HEK293T (cell line): ENCODE measurements at regions not wholly inside any gene's neighbourhood (a gene's known extent, or its start where the extent isn't known, plus 50 kb on each side); places are given as distances from the start of the nearest gene placed in this dataset.
"Not testable (repeated sequence)": the region's sequence is repeated elsewhere in the genome, so short reads cannot be mapped to it uniquely, and the experiment has no call there.

Experiments
- CTCF ChIA-PET: fragments of 350-600 bp; formaldehyde crosslinking; extraction: SDS; loops from one replicate; lab custom pipeline; 2021; ENCODE audit warnings: antibody characterized with exemption, inconsistent platforms; lab: Yijun Ruan, JAX
- POLR2A ChIA-PET: fragments of 350-600 bp; formaldehyde crosslinking; extraction: SDS; loops from one replicate; lab custom pipeline; 2020; ENCODE audit warnings: antibody characterized with exemption, inconsistent platforms; lab: Yijun Ruan, JAX
- DNase-seq: peaks from one replicate; pipeline ENCODE4 v3.0.0; 2012; ENCODE audit warnings: mixed read lengths; ENCODE audit errors: extremely low spot score
- BHLHE40 ChIP-seq: fragments of 450-650 bp; IDR thresholded peaks from 2 replicates; pipeline ENCODE4 v1.6.1; 2016; ENCODE audit warnings: mild to moderate bottlenecking, moderate library complexity, borderline replicate concordance
- CTBP1 ChIP-seq: fragments of 450-650 bp; IDR thresholded peaks from 2 replicates; pipeline ENCODE4 v1.6.1; 2016; ENCODE audit warnings: borderline replicate concordance
- ELF4 ChIP-seq: fragments of 450-650 bp; IDR thresholded peaks from 2 replicates; pipeline ENCODE4 v1.6.1; 2017; ENCODE audit warnings: antibody characterized with exemption
- FOXK2 ChIP-seq: fragments of 450-650 bp; IDR thresholded peaks from 2 replicates; pipeline ENCODE4 v1.6.1; 2016; ENCODE audit warnings: mild to moderate bottlenecking
- FOXM1 ChIP-seq: fragments of 450-650 bp; IDR thresholded peaks from 2 replicates; pipeline ENCODE4 v1.6.1; 2017; ENCODE audit warnings: mild to moderate bottlenecking, borderline replicate concordance
- HDGF ChIP-seq: fragments of 450-650 bp; IDR thresholded peaks from 2 replicates; pipeline ENCODE4 v1.6.1; 2017; ENCODE audit warnings: antibody characterized with exemption, borderline replicate concordance
- LEF1 ChIP-seq: fragments of 450-650 bp; IDR thresholded peaks from 2 replicates; pipeline ENCODE4 v1.6.1; 2017; ENCODE audit warnings: mild to moderate bottlenecking, borderline replicate concordance
- PKNOX1 ChIP-seq: fragments of 450-650 bp; IDR thresholded peaks from 2 replicates; pipeline ENCODE4 v1.6.1; 2016
- SP1 ChIP-seq: fragments of 450-650 bp; IDR thresholded peaks from 2 replicates; pipeline ENCODE4 v1.6.1; 2017
- SUZ12 ChIP-seq: fragments of 450-650 bp; IDR thresholded peaks from 2 replicates; pipeline ENCODE4 v1.6.1; 2016; ENCODE audit warnings: mild to moderate bottlenecking
- TARDBP ChIP-seq: fragments of 450-650 bp; IDR thresholded peaks from 2 replicates; pipeline ENCODE4 v1.6.1; 2016
- ZNF384 ChIP-seq: fragments of 450-650 bp; IDR thresholded peaks from 2 replicates; pipeline ENCODE4 v1.6.1; 2016

GRCh38 chr14:105626111-105626510 is 99.7 kb downstream of the TMEM121 start:
- POLR2A ChIA-PET, CTCF ChIA-PET, DNase-seq: not testable (repeated sequence)

- POLR2A ChIA-PET, DNase-seq, CTCF ChIA-PET: not testable (repeated sequence)
Observed at GRCh38 chr14:105626651-105627050, 100.3 kb downstream of the TMEM121 start.

DNA sequence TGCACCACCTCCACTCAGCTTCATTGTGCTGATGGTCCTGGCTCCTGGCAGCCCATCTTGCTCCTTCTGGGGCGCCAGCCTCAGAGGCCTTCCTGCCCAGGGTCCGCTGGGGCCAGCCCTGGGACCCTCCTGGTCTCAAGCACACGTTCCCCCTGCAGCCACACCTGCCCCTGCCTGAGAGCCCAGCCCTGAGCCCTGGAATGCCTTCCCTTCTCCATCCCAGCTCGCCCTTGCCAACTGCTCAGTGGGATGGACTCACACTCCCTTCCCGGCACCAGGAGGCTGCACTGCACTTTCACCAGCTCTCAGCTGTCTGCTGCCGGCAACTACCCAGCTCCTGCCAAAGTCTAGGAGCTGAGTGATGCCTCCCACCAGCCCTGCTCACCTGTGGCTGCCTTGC is 100.9 kb downstream of the TMEM121 start:
- CTCF ChIA-PET, DNase-seq, POLR2A ChIA-PET: not testable (repeated sequence)

GRCh38 chr14:105627701-105628100 is 101.3 kb downstream of the TMEM121 start:
- CTCF ChIA-PET = no interaction called here
- POLR2A ChIA-PET = no interaction called here
- DNase-seq = no peak
- TF ChIP-seq SP1 (no peak), PKNOX1 (no peak), FOXM1 (no peak), SUZ12 (no peak), ZNF384 (no peak), FOXK2 (no peak), HDGF (no peak), TARDBP (no peak), LEF1 (no peak), BHLHE40 (no peak), CTBP1 (no peak)

DNA sequence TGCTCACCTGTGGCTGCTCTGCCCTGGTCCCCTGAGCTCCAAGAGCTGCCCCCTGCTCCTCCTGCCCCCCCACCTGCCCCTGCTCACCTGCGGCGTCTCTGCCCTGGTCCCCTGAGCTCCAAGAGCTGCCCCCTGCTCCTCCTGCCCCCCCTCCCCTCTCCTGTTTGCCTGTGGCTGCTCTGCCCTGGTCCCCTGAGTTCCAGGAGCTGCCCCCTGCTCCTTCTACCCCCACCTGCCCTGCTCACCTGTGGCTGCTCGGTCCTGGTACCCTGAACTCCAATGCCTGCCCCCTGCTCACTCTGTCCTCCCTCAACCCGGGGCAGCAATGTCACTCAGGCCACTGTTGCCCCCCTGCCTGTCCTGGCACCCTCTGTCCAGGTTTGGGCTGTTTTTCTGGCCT is 101.7 kb downstream of the TMEM121 start:
- CTCF ChIA-PET, POLR2A ChIA-PET: not testable (repeated sequence)

DNA sequence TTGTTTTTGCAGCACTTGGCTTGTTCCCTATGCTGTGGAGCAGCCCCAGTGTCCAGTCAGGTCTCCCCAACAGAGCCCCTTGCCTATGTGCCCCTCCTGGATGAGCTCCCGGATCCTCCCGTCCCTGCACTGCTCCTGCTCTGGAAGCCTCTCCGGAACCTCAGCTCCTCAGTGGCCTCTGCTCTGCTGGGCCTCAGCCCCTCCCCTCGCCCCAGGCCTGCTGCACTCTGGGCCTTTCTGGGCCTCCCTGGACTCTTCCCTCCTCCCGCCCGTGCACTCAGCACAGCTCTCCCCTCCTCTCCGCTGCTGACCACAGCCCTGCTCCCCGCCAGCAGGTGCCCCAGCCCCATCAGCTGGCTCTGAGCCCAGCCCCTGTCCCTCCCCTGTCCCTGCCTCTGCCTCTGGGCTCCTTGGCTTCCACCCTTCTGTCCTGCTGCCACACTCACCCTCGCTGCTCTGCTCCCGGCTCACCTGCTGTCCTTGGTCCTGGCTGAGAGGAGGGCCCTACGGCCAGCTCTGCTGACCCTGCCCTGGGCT is 102.2 kb downstream of the TMEM121 start:
- POLR2A ChIA-PET, DNase-seq, CTCF ChIA-PET: not testable (repeated sequence)

More for the DNA sequence above, 101.7 kb downstream of the TMEM121 start:
- DNase-seq = not testable (repeated sequence)

DNA sequence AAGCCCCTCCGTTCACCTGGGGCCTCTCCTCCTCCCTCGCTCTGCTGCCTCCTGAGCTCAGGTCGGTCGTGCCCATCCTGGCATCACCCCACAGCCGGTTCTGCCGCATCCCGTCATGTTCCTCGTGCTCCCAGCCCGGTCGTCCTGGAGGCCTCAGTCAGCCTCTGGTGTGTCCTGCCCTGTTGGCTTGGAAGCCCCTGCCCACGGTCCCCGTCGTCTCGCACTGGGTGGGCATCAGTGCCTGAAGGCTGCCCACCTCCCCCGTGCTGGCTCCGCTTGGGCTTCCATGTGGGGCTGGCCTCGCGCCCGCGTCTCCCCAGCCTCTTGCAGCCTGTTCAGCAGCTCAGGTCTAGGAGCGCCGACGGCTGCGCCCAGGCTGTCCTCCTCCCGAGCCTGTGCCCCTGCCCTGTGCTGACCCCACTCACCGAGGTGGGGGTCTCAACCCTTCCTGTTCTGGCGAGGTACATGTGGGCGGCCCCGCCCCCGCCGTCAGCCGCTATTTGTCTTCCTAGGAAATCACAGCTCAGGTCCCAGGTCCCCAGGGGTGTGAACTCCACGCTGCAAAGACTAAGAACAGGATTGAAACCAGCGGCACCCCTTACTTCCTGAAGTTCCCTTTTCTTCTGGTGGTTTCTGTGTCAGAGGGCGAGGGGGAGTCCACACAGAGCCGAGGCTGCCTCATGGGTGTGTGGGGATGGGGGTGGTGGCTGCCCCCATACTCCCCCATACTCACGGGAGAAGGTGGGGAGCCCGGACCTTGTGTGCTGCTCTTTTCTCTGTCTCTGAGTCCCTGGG is 102.9 kb downstream of the TMEM121 start:
- DNase-seq, POLR2A ChIA-PET, CTCF ChIA-PET: not testable (repeated sequence)

- CTCF ChIA-PET = no interaction called here
- no peak for DNase-seq
- TF ChIP-seq ELF4 (no peak), ZNF384 (no peak), TARDBP (no peak), PKNOX1 (no peak)
- POLR2A ChIA-PET = no interaction called here
Observed at GRCh38 chr14:105629886-105630215, 103.5 kb downstream of the TMEM121 start.

DNA sequence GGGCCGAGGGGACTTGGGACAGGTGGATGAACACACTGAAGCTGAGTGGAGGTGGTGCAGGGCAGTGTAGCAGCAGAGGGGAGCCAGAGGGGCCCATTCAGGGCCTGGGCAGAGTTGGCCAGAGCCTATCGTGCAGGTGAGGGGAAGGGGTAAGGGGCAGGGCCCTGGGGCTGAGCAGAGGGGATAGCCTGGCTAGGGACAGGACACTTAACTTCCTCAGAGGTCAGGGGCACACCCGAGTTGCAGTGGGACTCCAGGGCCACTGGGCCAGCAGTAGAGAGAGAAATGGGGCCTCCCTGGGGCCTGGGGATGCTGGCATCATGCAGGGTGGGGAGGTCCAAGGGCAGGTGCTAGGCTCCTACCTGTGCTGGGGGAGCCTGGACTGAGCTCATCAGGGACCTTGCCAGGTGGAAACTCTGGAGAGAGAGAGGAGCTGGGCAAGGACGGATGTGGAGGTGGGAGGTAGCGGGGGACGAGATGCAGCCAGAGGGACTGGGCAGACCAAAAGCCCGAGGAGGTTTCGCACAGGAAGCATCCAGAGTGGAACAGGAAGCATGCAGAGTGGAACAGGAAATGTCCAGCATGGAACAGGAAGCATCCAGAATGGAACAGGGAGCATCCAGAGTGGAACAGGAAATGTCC is 104.0 kb downstream of the TMEM121 start:
- DNase-seq, CTCF ChIA-PET, POLR2A ChIA-PET: not testable (repeated sequence)

DNA sequence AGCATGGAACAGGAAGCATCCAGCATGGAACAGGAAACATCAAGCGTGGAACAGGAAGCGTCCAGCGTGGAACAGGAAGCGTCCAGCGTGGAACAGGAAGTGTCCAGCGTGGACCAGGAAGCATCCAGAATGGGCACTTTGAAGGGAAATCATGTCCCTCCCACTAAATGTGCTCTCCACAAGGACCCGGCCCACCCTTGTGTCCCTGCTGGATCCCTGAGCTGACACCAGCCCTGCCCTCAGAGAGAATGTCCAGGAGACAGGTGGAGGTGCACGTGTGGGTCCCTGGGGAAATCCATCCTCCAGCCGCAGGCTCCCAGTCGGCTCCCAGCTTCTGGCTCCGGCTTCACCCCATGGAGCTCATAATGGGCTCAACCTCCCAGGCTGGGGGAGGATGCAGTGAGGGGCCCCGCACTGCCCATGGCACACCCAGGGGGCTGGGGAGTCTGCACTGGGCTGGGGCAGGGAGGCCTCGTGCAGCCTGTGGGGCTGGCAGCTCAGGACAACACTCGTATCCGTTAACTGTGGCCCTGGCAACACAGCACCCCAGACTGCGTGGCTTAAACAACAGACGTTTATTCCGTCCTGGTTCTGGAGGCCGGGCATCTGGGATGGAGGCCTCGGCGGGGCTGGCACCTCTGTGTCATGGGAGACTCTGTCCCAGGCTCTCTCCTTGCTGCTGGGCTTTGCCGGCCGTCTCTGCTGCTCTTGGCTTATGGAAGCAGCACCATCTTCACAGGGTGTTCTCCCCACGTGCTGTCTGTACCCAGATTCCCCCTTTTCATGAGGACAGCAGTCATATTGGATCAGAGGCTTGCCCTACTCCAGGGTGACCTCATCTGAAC is 104.8 kb downstream of the TMEM121 start:
- POLR2A ChIA-PET, DNase-seq, CTCF ChIA-PET: not testable (repeated sequence)
